GM20000 (cell line): ENCODE measurements at regions not wholly inside any gene's neighbourhood (a gene's known extent, or its start where the extent isn't known, plus 50 kb on each side); places are given as distances from the start of the nearest gene placed in this dataset.
"Not testable (repeated sequence)": the region's sequence is repeated elsewhere in the genome, so short reads cannot be mapped to it uniquely, and the experiment has no call there.

Experiments used
- DNase-seq: peaks from one replicate; pipeline ENCODE4 v3.0.0; 2012; ENCODE audit warnings: low spot score
- CTCF ChIP-seq: IDR thresholded peaks from 2 replicates; pipeline ENCODE4 v1.5.1; 2012; ENCODE audit warnings: mild to moderate bottlenecking, control low read depth; ENCODE audit errors: extremely low read depth, missing control alignments

- TF ChIP-seq CTCF, result no peak
- no peak for DNase-seq
Measured at GRCh38 chr2:239550357-239550756, 149.5 kb upstream of the HDAC4 start.

GRCh38 chr2:239549711-239550255, 149.0 kb upstream of the HDAC4 start:
- TF ChIP-seq CTCF, result no peak
- DNase-seq, result no peak

- DNase-seq, result no peak
- TF ChIP-seq CTCF, result no peak
Measured at GRCh38 chr2:239548965-239549595, 148.3 kb upstream of the HDAC4 start.

- no peak for DNase-seq
- TF ChIP-seq CTCF, result no peak
Measured at GRCh38 chr2:239548451-239548871, 147.6 kb upstream of the HDAC4 start.

GRCh38 chr2:239547140-239547539, 146.3 kb upstream of the HDAC4 start:
- not testable (repeated sequence) for DNase-seq

- DNase-seq, result no peak
- no peak for TF ChIP-seq CTCF
Measured at GRCh38 chr2:239546541-239546940, 145.7 kb upstream of the HDAC4 start.

GRCh38 chr2:239545741-239546392, 145.0 kb upstream of the HDAC4 start:
- DNase-seq, result no peak
- TF ChIP-seq CTCF, result no peak

- no peak for TF ChIP-seq CTCF
- DNase-seq, result no peak
Measured at GRCh38 chr2:239544918-239545465, 144.2 kb upstream of the HDAC4 start.
